ACC112 (cell line): ENCODE measurements at regions not wholly inside any gene's neighbourhood (a gene's known extent, or its start where the extent isn't known, plus 50 kb on each side); places are given as distances from the start of the nearest gene placed in this dataset.

Source experiments
- H2AFZ ChIP-seq: fragments of 200-600 bp; sonication (generic); one replicate; pipeline ENCODE4 v1.6.0; 2017; ENCODE audit warnings: antibody characterized with exemption, low read length; ENCODE audit not compliant: unreplicated experiment
- H3K27ac ChIP-seq: fragments of 200-600 bp; sonication (generic); 2 replicates; pipeline ENCODE4 v1.5.1; 2014; ENCODE audit warnings: low read depth, mild to moderate bottlenecking, antibody characterized with exemption, low read length, moderate library complexity
- H3K27me3 ChIP-seq: fragments of 200-600 bp; sonication (generic); 2 replicates; pipeline ENCODE4 v1.6.1; 2014; ENCODE audit warnings: mild to moderate bottlenecking, antibody characterized with exemption, low read length, moderate library complexity, mixed read lengths; ENCODE audit not compliant: insufficient read depth
- H3K36me3 ChIP-seq: fragments of 200-600 bp; sonication (generic); 2 replicates; pipeline ENCODE4 v1.6.1; 2016; ENCODE audit warnings: mild to moderate bottlenecking, antibody characterized with exemption, low read length, moderate library complexity, mixed read lengths; ENCODE audit not compliant: insufficient read depth
- H3K4me1 ChIP-seq: fragments of 200-600 bp; sonication (generic); one replicate; pipeline ENCODE4 v1.6.1; 2016; ENCODE audit warnings: low read length, mixed read lengths; ENCODE audit not compliant: insufficient read depth, unreplicated experiment, control insufficient read depth
- H3K4me3 ChIP-seq: fragments of 200-600 bp; sonication (generic); 2 replicates; pipeline ENCODE4 v1.5.1; 2014; ENCODE audit warnings: mild to moderate bottlenecking, low read depth, low read length
- H3K79me2 ChIP-seq: fragments of 200-600 bp; sonication (generic); one replicate; pipeline ENCODE4 v1.6.0; 2016; ENCODE audit warnings: low read length; ENCODE audit not compliant: control insufficient read depth, unreplicated experiment, insufficient read depth

DNA sequence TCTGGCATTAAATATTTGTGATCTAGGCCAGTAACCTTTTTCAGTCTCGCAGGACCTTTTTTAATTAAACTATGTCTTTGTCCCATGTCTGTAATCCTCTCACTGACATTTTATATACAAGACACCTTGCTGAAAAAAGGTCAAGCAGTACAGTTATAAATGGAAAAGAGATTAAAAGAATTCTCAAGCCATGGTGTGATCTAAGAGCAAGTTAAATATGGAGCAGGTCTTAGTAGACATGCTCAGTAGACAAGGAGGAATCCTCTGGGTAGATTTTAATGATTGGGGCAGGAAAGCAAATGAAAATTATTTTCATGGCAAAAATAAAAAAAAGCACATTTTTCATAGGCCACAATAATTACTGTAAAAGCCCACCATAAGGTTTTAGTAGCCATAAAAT lies 203.5 kb downstream of the PPP1R3A start:
- Histone ChIP-seq H3K79me2 (no peaks in the 10 kb centered on the region), H2AFZ (no peak overlapping the region), H3K27ac (no peak overlapping the region), H3K27me3 (no peaks in the 10 kb centered on the region), H3K36me3 (no peaks in the 10 kb centered on the region), H3K4me3 (no peak overlapping the region), H3K4me1 (peaks cover 5% of the 10 kb centered on the region)

DNA sequence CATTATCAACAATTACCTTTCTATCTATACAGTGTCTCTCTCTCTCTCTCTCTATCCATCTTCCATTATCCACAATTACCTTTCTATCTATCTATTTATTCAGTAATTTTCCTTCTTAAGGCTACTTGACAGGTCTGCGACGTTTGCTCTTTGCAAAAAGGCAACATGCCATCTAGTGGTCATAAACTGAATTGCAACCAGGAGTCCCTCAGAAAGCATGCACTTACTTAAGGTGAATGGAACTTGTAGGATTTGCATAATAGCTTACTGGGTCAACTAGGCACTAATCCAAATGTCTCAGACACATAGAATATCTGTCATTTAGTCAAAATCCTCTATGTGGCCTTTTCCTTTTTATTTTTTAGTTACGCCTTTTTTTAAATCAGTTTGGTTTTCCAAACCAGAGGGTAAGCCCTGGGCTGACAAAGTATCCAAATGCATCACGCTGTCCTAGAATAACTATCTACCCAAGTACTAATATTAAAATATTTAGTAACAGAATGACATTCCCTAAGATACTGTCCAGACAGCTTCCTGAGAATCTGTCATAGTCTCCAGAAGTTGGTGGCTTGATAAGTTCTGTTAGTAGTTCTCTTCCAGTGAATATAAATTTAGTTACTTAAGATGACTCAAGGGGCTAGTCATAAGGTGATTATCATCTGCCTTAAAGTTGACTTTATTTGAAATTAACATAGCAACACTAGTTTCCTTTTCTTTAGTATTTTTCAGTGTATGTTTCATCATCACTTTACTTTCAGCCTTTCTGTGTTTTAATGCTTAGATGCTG lies 208.3 kb downstream of the PPP1R3A start:
- no peaks in the 10 kb centered on the region for H3K4me1 ChIP-seq
- no peak overlapping the region for H3K27ac ChIP-seq
- no peak overlapping the region for H2AFZ ChIP-seq
- H3K4me3 ChIP-seq = no peak overlapping the region
- no peaks in the 10 kb centered on the region for H3K36me3 ChIP-seq
- H3K79me2 ChIP-seq = no peaks in the 10 kb centered on the region
- H3K27me3 ChIP-seq = no peaks in the 10 kb centered on the region

DNA sequence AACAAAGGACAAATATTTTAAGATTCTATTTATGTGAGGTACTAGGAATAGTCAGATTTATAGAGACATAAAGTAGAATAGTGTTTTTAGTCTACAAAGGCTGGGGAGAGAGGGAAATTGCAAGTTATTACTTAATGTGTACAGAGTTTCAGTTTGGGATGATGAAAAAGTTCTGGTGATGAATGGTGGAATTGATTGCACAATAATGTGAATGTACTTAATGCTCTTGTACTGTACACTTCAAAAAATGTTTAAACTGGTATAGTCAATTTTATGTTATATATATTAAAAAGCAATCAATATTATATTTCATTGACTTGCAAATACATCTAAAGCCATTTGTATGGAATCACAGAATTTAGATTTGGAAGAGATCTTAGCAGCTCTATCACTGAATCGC lies 213.4 kb downstream of the PPP1R3A start:
- Histone ChIP-seq H3K79me2 (no peaks in the 10 kb centered on the region), H3K4me3 (no peak overlapping the region), H3K36me3 (no peaks in the 10 kb centered on the region), H3K4me1 (no peaks in the 10 kb centered on the region), H3K27me3 (no peaks in the 10 kb centered on the region), H2AFZ (no peak overlapping the region), H3K27ac (no peak overlapping the region)

DNA sequence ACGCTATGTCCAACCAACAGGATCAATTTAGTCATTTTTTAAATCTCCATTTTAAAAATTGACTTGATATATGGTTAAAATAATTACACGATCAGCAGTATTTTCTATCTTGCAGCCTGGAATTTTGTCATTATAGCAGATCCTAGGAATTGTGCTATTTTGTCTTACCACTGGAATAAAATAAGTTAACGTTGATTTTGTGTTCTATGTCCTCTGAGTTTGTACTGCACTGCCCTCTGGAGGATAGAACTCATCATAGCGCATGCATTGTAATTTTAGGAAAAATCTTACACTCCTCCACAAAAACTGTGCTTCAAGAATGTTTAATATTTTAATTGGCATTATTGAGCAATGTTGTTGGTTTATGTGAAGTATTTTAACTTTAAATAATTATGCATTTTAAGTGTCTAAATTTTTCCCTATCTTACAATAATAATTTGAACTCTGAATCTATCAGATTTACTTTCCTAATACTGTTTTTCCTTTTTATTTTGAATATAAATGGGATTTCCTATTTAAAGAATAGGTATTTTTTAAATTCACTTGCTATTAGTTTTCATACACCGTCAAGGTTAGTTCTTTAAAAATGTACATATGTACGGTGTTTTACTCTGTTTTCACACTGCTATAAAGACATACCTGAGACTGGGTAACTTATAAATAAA lies 220.1 kb downstream of the PPP1R3A start:
- Histone ChIP-seq H3K36me3 (no peaks in the 10 kb centered on the region), H2AFZ (no peak overlapping the region), H3K27ac (no peak overlapping the region), H3K79me2 (no peaks in the 10 kb centered on the region), H3K27me3 (no peaks in the 10 kb centered on the region), H3K4me3 (no peak overlapping the region), H3K4me1 (no peaks in the 10 kb centered on the region)

DNA sequence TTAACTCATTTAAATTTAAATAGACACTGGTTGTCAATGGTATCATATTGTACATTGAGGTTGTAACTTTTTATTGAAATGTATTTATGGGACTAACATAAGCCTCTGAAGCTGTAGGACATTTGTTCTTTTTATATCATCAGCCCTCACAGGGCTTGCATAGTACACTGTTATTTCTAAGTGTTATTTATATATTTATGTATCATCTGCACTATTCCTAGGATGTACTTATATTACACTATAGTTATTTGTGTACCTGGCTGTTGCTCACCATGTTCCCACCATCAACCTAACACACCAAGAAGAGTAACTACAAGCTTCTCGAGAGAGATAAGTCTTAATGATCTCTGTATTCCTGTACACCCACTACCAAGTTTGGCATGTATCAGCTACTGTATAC lies 224.7 kb downstream of the PPP1R3A start:
- Histone ChIP-seq H3K4me1 (no peaks in the 10 kb centered on the region), H3K27ac (no peak overlapping the region), H3K79me2 (no peaks in the 10 kb centered on the region), H3K36me3 (no peaks in the 10 kb centered on the region), H3K4me3 (no peak overlapping the region), H3K27me3 (no peaks in the 10 kb centered on the region), H2AFZ (no peak overlapping the region)

DNA sequence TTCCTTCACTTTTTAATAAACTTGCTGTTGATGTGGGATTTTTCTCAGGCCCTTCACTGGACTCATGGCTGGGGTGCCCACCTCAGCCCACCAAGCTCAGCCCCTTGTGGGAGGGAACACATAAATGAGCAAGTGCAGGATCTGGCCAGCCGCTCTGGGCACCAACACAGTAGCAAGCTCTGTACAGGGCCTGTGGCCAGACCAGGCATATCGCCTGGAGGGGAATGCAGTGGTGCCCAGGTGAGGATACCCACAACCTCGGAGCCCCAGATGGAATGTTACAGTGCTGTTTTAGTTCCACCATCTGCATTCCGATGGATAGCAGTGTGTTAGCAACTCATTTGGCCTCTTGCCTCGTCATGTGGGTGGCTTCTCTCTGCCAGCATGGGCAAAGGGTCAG lies 234.6 kb downstream of the PPP1R3A start:
- Histone ChIP-seq H3K4me3 (no peak overlapping the region), H3K27me3 (no peaks in the 10 kb centered on the region), H3K36me3 (no peaks in the 10 kb centered on the region), H3K4me1 (no peaks in the 10 kb centered on the region), H2AFZ (no peak overlapping the region), H3K27ac (no peak overlapping the region), H3K79me2 (no peaks in the 10 kb centered on the region)

DNA sequence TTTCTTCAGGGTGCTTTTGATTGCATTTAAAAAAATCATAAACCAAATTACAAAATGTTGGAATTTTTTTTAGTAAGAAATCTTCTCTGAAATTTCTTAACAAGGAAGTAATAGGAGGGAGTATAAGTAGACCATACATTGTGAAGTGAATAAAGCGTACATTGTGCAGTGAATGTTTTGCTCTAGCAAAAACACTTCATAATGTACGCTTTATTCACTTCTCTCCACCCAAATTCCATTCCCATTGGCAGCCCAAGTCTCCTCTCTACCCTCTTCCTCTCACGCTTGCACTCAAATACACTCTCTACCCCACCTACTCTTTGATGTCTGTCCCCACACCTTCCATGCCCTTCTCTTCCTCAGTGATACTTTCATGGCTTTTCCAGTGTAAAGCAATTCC lies 241.0 kb downstream of the PPP1R3A start:
- Histone ChIP-seq H3K79me2 (no peaks in the 10 kb centered on the region), H3K4me3 (no peak overlapping the region), H3K27me3 (no peaks in the 10 kb centered on the region), H3K4me1 (no peaks in the 10 kb centered on the region), H2AFZ (no peak overlapping the region), H3K36me3 (no peaks in the 10 kb centered on the region), H3K27ac (no peak overlapping the region)

DNA sequence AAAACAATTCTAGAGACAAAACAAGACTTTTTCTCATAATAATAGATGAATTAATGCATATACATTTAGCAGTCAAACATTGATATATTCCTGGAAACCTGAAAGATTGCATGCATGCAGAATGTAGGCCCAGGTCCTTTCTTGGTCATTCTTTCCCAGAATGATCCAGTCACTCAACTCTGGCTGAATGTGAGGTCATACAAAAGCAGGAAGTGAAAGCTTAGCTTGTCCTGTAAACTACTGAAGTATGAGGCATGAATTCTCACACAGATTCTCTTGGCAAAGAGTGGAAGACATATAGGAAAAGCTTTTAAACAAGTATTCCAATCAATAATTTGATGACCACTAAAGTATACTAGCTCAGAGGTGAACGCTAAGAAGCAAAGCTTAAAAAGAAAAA lies 253.9 kb downstream of the PPP1R3A start:
- Histone ChIP-seq H3K27me3 (no peaks in the 10 kb centered on the region), H2AFZ (no peak overlapping the region), H3K4me3 (no peak overlapping the region), H3K4me1 (no peaks in the 10 kb centered on the region), H3K79me2 (no peaks in the 10 kb centered on the region), H3K27ac (no peak overlapping the region), H3K36me3 (no peaks in the 10 kb centered on the region)

DNA sequence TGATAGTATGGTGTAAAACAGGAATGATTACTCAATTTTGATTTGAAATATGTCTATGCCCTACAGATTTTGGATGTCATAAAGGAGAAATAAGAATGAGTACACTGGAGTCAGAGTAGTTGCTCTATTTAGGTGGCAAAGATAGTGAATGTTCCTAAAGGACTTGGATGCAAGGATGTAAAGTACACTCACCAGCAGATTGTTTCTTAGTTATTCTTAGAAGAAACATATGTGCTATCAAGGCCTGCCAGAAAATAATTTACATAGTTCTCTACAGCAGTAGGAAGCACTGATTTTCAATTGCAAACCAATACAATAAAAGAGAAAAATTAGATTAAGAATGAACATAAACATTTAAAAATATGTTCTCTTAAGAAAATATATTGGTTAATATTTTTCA lies 259.4 kb downstream of the PPP1R3A start:
- H3K4me3 ChIP-seq = no peak overlapping the region
- H3K27me3 ChIP-seq = no peaks in the 10 kb centered on the region
- H2AFZ ChIP-seq = no peak overlapping the region
- no peaks in the 10 kb centered on the region for H3K79me2 ChIP-seq
- no peak overlapping the region for H3K27ac ChIP-seq
- H3K4me1 ChIP-seq = peaks cover 3% of the 10 kb centered on the region
- H3K36me3 ChIP-seq = no peaks in the 10 kb centered on the region

DNA sequence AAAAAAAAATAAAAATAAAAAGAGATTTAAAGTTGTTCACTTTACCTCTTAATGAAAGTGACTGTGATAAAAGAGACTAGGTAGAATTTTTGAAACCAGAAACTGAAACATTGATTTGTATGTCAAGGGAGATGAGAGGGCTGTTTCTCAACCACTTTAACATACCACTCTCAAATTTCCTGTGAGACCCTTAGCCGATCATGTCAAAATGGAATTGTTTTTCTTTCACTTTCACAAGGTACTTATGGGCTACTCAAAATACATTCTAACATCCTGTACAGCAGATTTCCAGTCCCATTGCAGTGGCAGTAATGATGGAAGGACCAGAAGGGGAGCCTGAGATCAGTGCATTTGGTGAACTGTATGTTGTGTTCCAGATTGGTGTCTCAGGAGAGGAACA lies 261.2 kb downstream of the PPP1R3A start:
- Histone ChIP-seq H3K4me1 (peaks cover 3% of the 10 kb centered on the region), H3K27ac (no peak overlapping the region), H3K79me2 (no peaks in the 10 kb centered on the region), H2AFZ (peak overlapping the region; percentile 50), H3K4me3 (peak overlapping the region; percentile 56), H3K36me3 (no peaks in the 10 kb centered on the region), H3K27me3 (no peaks in the 10 kb centered on the region)

DNA sequence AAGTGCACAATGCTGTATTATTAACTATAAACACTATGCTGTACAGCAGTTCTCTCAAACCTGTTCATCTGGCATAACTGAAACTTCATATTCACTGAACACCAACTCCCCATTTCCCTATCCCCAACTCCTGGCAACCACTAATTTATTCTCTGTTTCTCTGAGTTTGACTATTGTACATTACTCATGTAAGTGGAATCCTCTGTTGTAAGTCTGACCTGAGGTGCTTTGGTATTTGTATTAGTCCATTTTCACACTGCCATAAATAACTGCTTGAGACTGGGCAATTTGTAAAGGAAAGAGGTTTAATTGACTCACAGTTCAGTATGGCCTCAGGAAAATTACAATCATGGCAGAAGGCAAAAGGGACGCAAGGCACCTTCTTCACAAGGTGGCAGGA lies 266.3 kb downstream of the PPP1R3A start:
- Histone ChIP-seq H3K27ac (no peak overlapping the region), H2AFZ (no peak overlapping the region), H3K4me3 (no peak overlapping the region), H3K4me1 (peaks cover 3% of the 10 kb centered on the region), H3K27me3 (no peaks in the 10 kb centered on the region), H3K79me2 (no peaks in the 10 kb centered on the region), H3K36me3 (no peaks in the 10 kb centered on the region)
